ENCODE measurements at regions not wholly inside any gene's neighbourhood (a gene's known extent, or its start where the extent isn't known, plus 50 kb on each side); places are given as distances from the start of the nearest gene placed in this dataset.
A peak's percentile ranks its signal among the peaks of the same experiment; 100 is the strongest.

- Histone ChIP-seq H4K8ac (ENCODE audit: low read length) (no peak overlapping the region), H4K91ac (ENCODE audit: low read length) (no peak overlapping the region), H2BK5ac (ENCODE audit: low read depth, low read length, poor library complexity, severe bottlenecking) (no peak overlapping the region), H3K18ac (ENCODE audit: low read depth in 1 of 2, low read length in 2 of 2) (no peak overlapping the region), H3K27ac (ENCODE audit: low read length, poor library complexity, severe bottlenecking) (no peak overlapping the region), H2BK12ac (ENCODE audit: low read length in 2 of 2) (no peak overlapping the region), H3K79me1 (replicated peaks; ENCODE audit: low read length, poor library complexity, severe bottlenecking) (no peaks in the 10 kb centered on the region), H3K9me3 (ENCODE audit: control insufficient read depth, low read length) (no peaks in the 10 kb centered on the region), H3K4me3 (ENCODE audit: insufficient read depth in 1 of 2, low read depth in 1 of 2, low read length in 2 of 2) (peak overlapping the region in 1 of 2 experiments; percentile 64), H2AFZ (ENCODE audit: low read depth, low read length) (peak overlapping the region; percentile 54), H3K9ac (ENCODE audit: low read length) (peak overlapping the region; percentile 35), H2AK5ac (ENCODE audit: low read length, severe bottlenecking) (no peak overlapping the region), H3K14ac (ENCODE audit: low read length in 2 of 2) (no peak overlapping the region), H2BK120ac (ENCODE audit: low read depth, low read length) (no peak overlapping the region), H3K4ac (ENCODE audit: low read depth in 1 of 2, low read length in 2 of 2) (no peak overlapping the region), H3K23ac (ENCODE audit: low read length in 2 of 2) (no peak overlapping the region), H2BK15ac (ENCODE audit: low read depth, poor library complexity, severe bottlenecking) (no peak overlapping the region), H3K27me3 (ENCODE audit: control insufficient read depth in 1 of 2, insufficient read depth in 1 of 2, low read length in 2 of 2) (peaks cover 50 to 58% of the 10 kb centered on the region in 2 experiments), H3K36me3 (ENCODE audit: control insufficient read depth in 1 of 2, insufficient read depth in 2 of 2, low read depth in 1 of 2, low read length in 2 of 2) (no peaks in the 10 kb centered on the region), H3K4me1 (ENCODE audit: control insufficient read depth, insufficient read depth, low read depth, low read length) (peaks cover 8% of the 10 kb centered on the region), H3K4me2 (ENCODE audit: low read length, poor library complexity, severe bottlenecking) (peak overlapping the region; percentile 86)
- WGBS: 51% methylated on average over 7 of the region's 8 CpGs
- DNase-seq: peak; percentile 5
These were observed 120.3 kb downstream of the MRM1 start for GRCh38 chr17:36721560-36722120.

- no peak overlapping the region for H3K23ac ChIP-seq (ENCODE audit: low read length in 2 of 2)
- H3K9ac ChIP-seq (ENCODE audit: low read length): peak overlapping the region; percentile 35
- H4K91ac ChIP-seq (ENCODE audit: low read length): peak overlapping the region; percentile 81
- H4K8ac ChIP-seq (ENCODE audit: low read length): peak overlapping the region; percentile 81
- peak overlapping the region; percentile 11 for H2BK120ac ChIP-seq (ENCODE audit: low read depth, low read length)
- WGBS: 6% methylated on average over 36 of the region's 49 CpGs
- no peaks in the 10 kb centered on the region for H3K9me3 ChIP-seq (ENCODE audit: control insufficient read depth, low read length)
- no peak overlapping the region for H3K27ac ChIP-seq (ENCODE audit: low read length, poor library complexity, severe bottlenecking)
- peak overlapping the region; percentile 86 for H3K4me2 ChIP-seq (ENCODE audit: low read length, poor library complexity, severe bottlenecking)
- H2BK12ac ChIP-seq (ENCODE audit: low read length in 2 of 2): peak overlapping the region in 1 of 2 experiments; percentile 15
- H2AK5ac ChIP-seq (ENCODE audit: low read length, severe bottlenecking): no peak overlapping the region
- peak overlapping the region; percentile 37 to 86 for H3K18ac ChIP-seq (ENCODE audit: low read depth in 1 of 2, low read length in 2 of 2)
- H3K4me3 ChIP-seq (ENCODE audit: insufficient read depth in 1 of 2, low read depth in 1 of 2, low read length in 2 of 2): peak overlapping the region; percentile 36 to 64
- DNase-seq: peak; percentile 44
- peak overlapping the region in 1 of 2 experiments; percentile 13 for H3K4ac ChIP-seq (ENCODE audit: low read depth in 1 of 2, low read length in 2 of 2)
- no peak overlapping the region for H2BK5ac ChIP-seq (ENCODE audit: low read depth, low read length, poor library complexity, severe bottlenecking)
- H2AFZ ChIP-seq (ENCODE audit: low read depth, low read length): peak overlapping the region; percentile 54
- peaks cover 57 to 65% of the 10 kb centered on the region in 2 experiments for H3K27me3 ChIP-seq (ENCODE audit: control insufficient read depth in 1 of 2, insufficient read depth in 1 of 2, low read length in 2 of 2)
- H3K14ac ChIP-seq (ENCODE audit: low read length in 2 of 2): peak overlapping the region in 1 of 2 experiments; percentile 29
- no peaks in the 10 kb centered on the region for H3K36me3 ChIP-seq (ENCODE audit: control insufficient read depth in 1 of 2, insufficient read depth in 2 of 2, low read depth in 1 of 2, low read length in 2 of 2)
- peaks cover 8% of the 10 kb centered on the region for H3K4me1 ChIP-seq (ENCODE audit: control insufficient read depth, insufficient read depth, low read depth, low read length)
- H2BK15ac ChIP-seq (ENCODE audit: low read depth, poor library complexity, severe bottlenecking): peak overlapping the region; percentile 60
- H3K79me1 ChIP-seq (replicated peaks; ENCODE audit: low read length, poor library complexity, severe bottlenecking): no peaks in the 10 kb centered on the region
These were observed 120.9 kb downstream of the MRM1 start for GRCh38 chr17:36722121-36722902.

GRCh38 chr17:36722903-36723263 lies 121.5 kb downstream of the MRM1 start:
- no peak overlapping the region for H3K23ac ChIP-seq (ENCODE audit: low read length in 2 of 2)
- WGBS: 84% methylated on average over 4 of the region's 6 CpGs
- no peak overlapping the region for H3K27ac ChIP-seq (ENCODE audit: low read length, poor library complexity, severe bottlenecking)
- no peak overlapping the region for H2AK5ac ChIP-seq (ENCODE audit: low read length, severe bottlenecking)
- H3K4me1 ChIP-seq (ENCODE audit: control insufficient read depth, insufficient read depth, low read depth, low read length): peaks cover 8% of the 10 kb centered on the region
- H3K9ac ChIP-seq (ENCODE audit: low read length): no peak overlapping the region
- DNase-seq: no peak
- H2BK15ac ChIP-seq (ENCODE audit: low read depth, poor library complexity, severe bottlenecking): peak overlapping the region; percentile 60
- no peaks in the 10 kb centered on the region for H3K79me1 ChIP-seq (replicated peaks; ENCODE audit: low read length, poor library complexity, severe bottlenecking)
- no peak overlapping the region for H3K4me3 ChIP-seq (ENCODE audit: insufficient read depth in 1 of 2, low read depth in 1 of 2, low read length in 2 of 2)
- H4K91ac ChIP-seq (ENCODE audit: low read length): peak overlapping the region; percentile 81
- no peak overlapping the region for H3K14ac ChIP-seq (ENCODE audit: low read length in 2 of 2)
- no peaks in the 10 kb centered on the region for H3K36me3 ChIP-seq (ENCODE audit: control insufficient read depth in 1 of 2, insufficient read depth in 2 of 2, low read depth in 1 of 2, low read length in 2 of 2)
- H2AFZ ChIP-seq (ENCODE audit: low read depth, low read length): no peak overlapping the region
- H3K4ac ChIP-seq (ENCODE audit: low read depth in 1 of 2, low read length in 2 of 2): peak overlapping the region in 1 of 2 experiments; percentile 13
- H3K4me2 ChIP-seq (ENCODE audit: low read length, poor library complexity, severe bottlenecking): no peak overlapping the region
- H4K8ac ChIP-seq (ENCODE audit: low read length): peak overlapping the region; percentile 81
- no peak overlapping the region for H2BK12ac ChIP-seq (ENCODE audit: low read length in 2 of 2)
- H2BK120ac ChIP-seq (ENCODE audit: low read depth, low read length): no peak overlapping the region
- no peaks in the 10 kb centered on the region for H3K9me3 ChIP-seq (ENCODE audit: control insufficient read depth, low read length)
- H3K27me3 ChIP-seq (ENCODE audit: control insufficient read depth in 1 of 2, insufficient read depth in 1 of 2, low read length in 2 of 2): peaks cover 63 to 70% of the 10 kb centered on the region in 2 experiments
- H3K18ac ChIP-seq (ENCODE audit: low read depth in 1 of 2, low read length in 2 of 2): peak overlapping the region in 1 of 2 experiments; percentile 86
- H2BK5ac ChIP-seq (ENCODE audit: low read depth, low read length, poor library complexity, severe bottlenecking): no peak overlapping the region

GRCh38 chr17:36723459-36724025 lies 122.2 kb downstream of the MRM1 start:
- Histone ChIP-seq H3K18ac (ENCODE audit: low read depth in 1 of 2, low read length in 2 of 2) (no peak overlapping the region), H2BK15ac (ENCODE audit: low read depth, poor library complexity, severe bottlenecking) (no peak overlapping the region), H3K4me1 (ENCODE audit: control insufficient read depth, insufficient read depth, low read depth, low read length) (peaks cover 8% of the 10 kb centered on the region), H3K9me3 (ENCODE audit: control insufficient read depth, low read length) (no peaks in the 10 kb centered on the region), H2AK5ac (ENCODE audit: low read length, severe bottlenecking) (no peak overlapping the region), H2BK5ac (ENCODE audit: low read depth, low read length, poor library complexity, severe bottlenecking) (no peak overlapping the region), H3K4ac (ENCODE audit: low read depth in 1 of 2, low read length in 2 of 2) (no peak overlapping the region), H3K27me3 (ENCODE audit: control insufficient read depth in 1 of 2, insufficient read depth in 1 of 2, low read length in 2 of 2) (peaks cover 64 to 68% of the 10 kb centered on the region in 2 experiments), H4K8ac (ENCODE audit: low read length) (no peak overlapping the region), H3K23ac (ENCODE audit: low read length in 2 of 2) (no peak overlapping the region), H3K27ac (ENCODE audit: low read length, poor library complexity, severe bottlenecking) (no peak overlapping the region), H3K4me2 (ENCODE audit: low read length, poor library complexity, severe bottlenecking) (no peak overlapping the region), H4K91ac (ENCODE audit: low read length) (no peak overlapping the region), H3K9ac (ENCODE audit: low read length) (no peak overlapping the region), H2BK120ac (ENCODE audit: low read depth, low read length) (no peak overlapping the region), H3K36me3 (ENCODE audit: control insufficient read depth in 1 of 2, insufficient read depth in 2 of 2, low read depth in 1 of 2, low read length in 2 of 2) (no peaks in the 10 kb centered on the region), H3K14ac (ENCODE audit: low read length in 2 of 2) (no peak overlapping the region), H3K79me1 (replicated peaks; ENCODE audit: low read length, poor library complexity, severe bottlenecking) (no peaks in the 10 kb centered on the region), H3K4me3 (ENCODE audit: insufficient read depth in 1 of 2, low read depth in 1 of 2, low read length in 2 of 2) (no peak overlapping the region), H2BK12ac (ENCODE audit: low read length in 2 of 2) (no peak overlapping the region), H2AFZ (ENCODE audit: low read depth, low read length) (no peak overlapping the region)
- 80% methylated on average over 4 of the region's 6 CpGs for WGBS
- DNase-seq: no peak
